ENCODE measurements at regions not wholly inside any gene's neighbourhood (a gene's known extent, or its start where the extent isn't known, plus 50 kb on each side); places are given as distances from the start of the nearest gene placed in this dataset.
A peak's percentile ranks its signal among the peaks of the same experiment; 100 is the strongest.
"Not testable (repeated sequence)": the region's sequence is repeated elsewhere in the genome, so short reads cannot be mapped to it uniquely, and the experiment has no call there.

DNA sequence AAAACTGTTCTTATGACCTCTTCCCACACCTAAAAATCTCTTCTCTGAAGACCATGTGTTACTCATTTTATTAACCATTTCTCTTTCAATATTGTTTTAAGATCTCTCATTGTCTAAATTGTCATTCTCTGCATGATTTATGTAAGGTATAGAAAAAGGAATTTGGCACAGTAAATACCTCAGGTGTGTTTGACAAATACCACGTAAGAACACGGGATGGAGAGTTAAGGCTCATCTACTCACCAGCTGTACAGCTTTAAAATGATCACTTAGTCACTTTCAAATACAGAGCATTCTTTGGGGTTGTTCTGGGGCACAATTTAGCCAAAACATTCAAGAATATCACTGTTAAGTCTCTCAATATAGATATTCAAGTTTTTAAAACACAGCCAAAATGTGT, 627.1 kb downstream of the MCTP2 start:
- Histone ChIP-seq H2AK5ac (ENCODE audit: low read length) (no peak overlapping the region), H3K9ac (ENCODE audit: low read length) (no peak overlapping the region), H3K18ac (ENCODE audit: low read length) (no peak overlapping the region), H3K4ac (ENCODE audit: low read depth, low read length) (no peak overlapping the region), H4K8ac (ENCODE audit: low read depth, low read length) (no peak overlapping the region), H3K27ac (ENCODE audit: low read depth, low read length) (no peak overlapping the region), H3K27me3 (ENCODE audit: insufficient read depth, low read length, poor library complexity) (no peaks in the 10 kb centered on the region), H3K23ac (ENCODE audit: low read length) (no peak overlapping the region), H3K4me2 (ENCODE audit: low read length) (no peak overlapping the region), H2BK5ac (ENCODE audit: low read length) (no peak overlapping the region), H2BK15ac (replicated peaks; ENCODE audit: low read depth) (no peak overlapping the region), H3K4me1 (ENCODE audit: control insufficient read depth, low read depth, low read length) (no peaks in the 10 kb centered on the region), H3K4me3 (ENCODE audit: low read length) (no peak overlapping the region), H4K5ac (ENCODE audit: low read length) (no peak overlapping the region), H3K79me1 (ENCODE audit: low read length) (no peaks in the 10 kb centered on the region), H3K36me3 (ENCODE audit: control insufficient read depth, insufficient read depth, low read length) (no peaks in the 10 kb centered on the region), H3K56ac (ENCODE audit: low read length) (no peak overlapping the region), H2BK120ac (ENCODE audit: low read depth, low read length) (no peak overlapping the region), H3K79me2 (ENCODE audit: control insufficient read depth, insufficient read depth, low read length) (no peaks in the 10 kb centered on the region)
- no peak for DNase-seq
- no CpG with 5 or more reads among the region's 2 CpGs for WGBS (ENCODE audit: extremely low coverage, insufficient coverage, low lambda C conversion rate)

DNA sequence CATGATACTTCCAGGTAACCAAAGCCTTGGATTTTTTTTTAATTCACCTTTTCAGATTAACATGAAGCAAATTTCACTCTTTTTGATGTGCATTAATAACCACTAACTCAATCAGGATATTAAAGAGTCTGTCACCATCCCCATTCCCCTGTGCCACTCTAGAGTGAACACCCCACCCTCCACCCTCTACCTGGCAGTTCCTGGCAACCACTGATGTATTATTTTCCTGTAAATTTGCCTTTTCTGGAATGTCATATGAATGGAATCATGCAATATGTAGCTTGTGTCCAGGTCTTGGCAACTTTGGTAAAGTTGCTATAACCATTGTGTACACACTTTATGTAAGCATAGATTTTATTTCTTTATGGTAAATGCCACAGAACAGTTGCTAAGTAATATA, 627.6 kb downstream of the MCTP2 start:
- H3K27me3 ChIP-seq (ENCODE audit: insufficient read depth, low read length, poor library complexity): no peaks in the 10 kb centered on the region
- no peak overlapping the region for H4K8ac ChIP-seq (ENCODE audit: low read depth, low read length)
- H3K4ac ChIP-seq (ENCODE audit: low read depth, low read length): no peak overlapping the region
- H3K79me2 ChIP-seq (ENCODE audit: control insufficient read depth, insufficient read depth, low read length): no peaks in the 10 kb centered on the region
- H2BK120ac ChIP-seq (ENCODE audit: low read depth, low read length): no peak overlapping the region
- no peaks in the 10 kb centered on the region for H3K79me1 ChIP-seq (ENCODE audit: low read length)
- H3K9ac ChIP-seq (ENCODE audit: low read length): no peak overlapping the region
- no peak overlapping the region for H3K23ac ChIP-seq (ENCODE audit: low read length)
- no peak overlapping the region for H2BK15ac ChIP-seq (replicated peaks; ENCODE audit: low read depth)
- no peak for DNase-seq
- no peaks in the 10 kb centered on the region for H3K36me3 ChIP-seq (ENCODE audit: control insufficient read depth, insufficient read depth, low read length)
- H2AK5ac ChIP-seq (ENCODE audit: low read length): no peak overlapping the region
- no peak overlapping the region for H4K5ac ChIP-seq (ENCODE audit: low read length)
- H3K18ac ChIP-seq (ENCODE audit: low read length): no peak overlapping the region
- no peak overlapping the region for H3K56ac ChIP-seq (ENCODE audit: low read length)
- H2BK5ac ChIP-seq (ENCODE audit: low read length): no peak overlapping the region
- H3K4me3 ChIP-seq (ENCODE audit: low read length): no peak overlapping the region
- no peak overlapping the region for H3K27ac ChIP-seq (ENCODE audit: low read depth, low read length)
- H3K4me2 ChIP-seq (ENCODE audit: low read length): no peak overlapping the region
- no peaks in the 10 kb centered on the region for H3K4me1 ChIP-seq (ENCODE audit: control insufficient read depth, low read depth, low read length)

DNA sequence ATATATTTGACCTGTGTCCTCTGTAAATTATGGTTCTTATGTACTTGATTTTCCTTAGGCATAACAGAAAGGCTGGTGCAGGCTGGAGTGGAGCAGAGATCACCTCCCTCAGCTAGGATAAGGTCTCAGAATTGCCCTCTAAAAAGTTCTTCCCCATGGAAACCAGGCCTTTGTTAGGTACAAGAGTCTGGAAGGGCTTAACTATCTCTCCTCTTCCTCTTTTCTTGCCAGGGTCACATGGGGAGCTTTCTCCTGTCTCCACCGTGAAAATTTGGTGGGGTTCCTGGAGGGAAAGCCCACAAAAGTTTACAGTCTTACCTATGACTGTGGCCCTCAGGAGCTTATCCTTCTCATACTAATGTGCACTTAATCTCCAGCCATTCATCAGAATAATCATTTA, 633.2 kb downstream of the MCTP2 start:
- H3K36me3 ChIP-seq (ENCODE audit: control insufficient read depth, insufficient read depth, low read length): no peaks in the 10 kb centered on the region
- no CpG with 5 or more reads among the region's 1 CpG for WGBS (ENCODE audit: extremely low coverage, insufficient coverage, low lambda C conversion rate)
- H3K4me2 ChIP-seq (ENCODE audit: low read length): no peak overlapping the region
- H3K27ac ChIP-seq (ENCODE audit: low read depth, low read length): no peak overlapping the region
- no peak overlapping the region for H3K4me3 ChIP-seq (ENCODE audit: low read length)
- H4K5ac ChIP-seq (ENCODE audit: low read length): no peak overlapping the region
- H2BK120ac ChIP-seq (ENCODE audit: low read depth, low read length): no peak overlapping the region
- no peak overlapping the region for H4K8ac ChIP-seq (ENCODE audit: low read depth, low read length)
- no peaks in the 10 kb centered on the region for H3K79me1 ChIP-seq (ENCODE audit: low read length)
- H2BK15ac ChIP-seq (replicated peaks; ENCODE audit: low read depth): no peak overlapping the region
- no peaks in the 10 kb centered on the region for H3K79me2 ChIP-seq (ENCODE audit: control insufficient read depth, insufficient read depth, low read length)
- no peak overlapping the region for H3K9ac ChIP-seq (ENCODE audit: low read length)
- H2BK5ac ChIP-seq (ENCODE audit: low read length): no peak overlapping the region
- no peak overlapping the region for H3K18ac ChIP-seq (ENCODE audit: low read length)
- no peak for DNase-seq
- H2AK5ac ChIP-seq (ENCODE audit: low read length): no peak overlapping the region
- no peak overlapping the region for H3K56ac ChIP-seq (ENCODE audit: low read length)
- no peaks in the 10 kb centered on the region for H3K4me1 ChIP-seq (ENCODE audit: control insufficient read depth, low read depth, low read length)
- H3K23ac ChIP-seq (ENCODE audit: low read length): no peak overlapping the region
- no peak overlapping the region for H3K4ac ChIP-seq (ENCODE audit: low read depth, low read length)
- no peaks in the 10 kb centered on the region for H3K27me3 ChIP-seq (ENCODE audit: insufficient read depth, low read length, poor library complexity)

DNA sequence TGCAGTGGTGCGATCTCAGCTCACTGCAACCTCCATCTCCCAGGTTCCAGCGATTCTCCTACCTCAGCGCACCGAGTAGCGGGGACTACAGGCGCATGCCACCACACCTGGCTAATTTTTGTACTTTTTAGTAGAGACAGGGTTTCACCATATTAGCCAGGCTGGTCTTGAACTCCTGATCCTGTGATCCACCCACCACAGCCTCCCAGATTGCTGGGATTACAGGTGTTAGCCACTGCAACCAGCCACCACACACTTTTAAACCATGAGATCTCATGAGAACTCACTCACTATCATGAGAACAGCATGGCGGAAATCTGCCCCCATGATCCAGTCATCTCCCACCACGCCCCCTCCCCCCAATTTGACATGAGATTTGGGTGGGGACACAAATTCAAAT, 636.9 kb downstream of the MCTP2 start:
- H3K4ac ChIP-seq (ENCODE audit: low read depth, low read length); H3K4me1 ChIP-seq (ENCODE audit: control insufficient read depth, low read depth, low read length); H3K27ac ChIP-seq (ENCODE audit: low read depth, low read length); H3K9ac ChIP-seq (ENCODE audit: low read length); H3K27me3 ChIP-seq (ENCODE audit: insufficient read depth, low read length, poor library complexity); H2AK5ac ChIP-seq (ENCODE audit: low read length); H3K79me1 ChIP-seq (ENCODE audit: low read length); H3K4me3 ChIP-seq (ENCODE audit: low read length); H2BK120ac ChIP-seq (ENCODE audit: low read depth, low read length); H3K4me2 ChIP-seq (ENCODE audit: low read length); DNase-seq; H4K8ac ChIP-seq (ENCODE audit: low read depth, low read length); H2BK15ac ChIP-seq (replicated peaks; ENCODE audit: low read depth); H3K18ac ChIP-seq (ENCODE audit: low read length); H4K5ac ChIP-seq (ENCODE audit: low read length); H3K23ac ChIP-seq (ENCODE audit: low read length); H3K79me2 ChIP-seq (ENCODE audit: control insufficient read depth, insufficient read depth, low read length); H3K36me3 ChIP-seq (ENCODE audit: control insufficient read depth, insufficient read depth, low read length); H3K56ac ChIP-seq (ENCODE audit: low read length); H2BK5ac ChIP-seq (ENCODE audit: low read length): not testable (repeated sequence)
- WGBS (ENCODE audit: extremely low coverage, insufficient coverage, low lambda C conversion rate): no CpG with 5 or more reads among the region's 8 CpGs

DNA sequence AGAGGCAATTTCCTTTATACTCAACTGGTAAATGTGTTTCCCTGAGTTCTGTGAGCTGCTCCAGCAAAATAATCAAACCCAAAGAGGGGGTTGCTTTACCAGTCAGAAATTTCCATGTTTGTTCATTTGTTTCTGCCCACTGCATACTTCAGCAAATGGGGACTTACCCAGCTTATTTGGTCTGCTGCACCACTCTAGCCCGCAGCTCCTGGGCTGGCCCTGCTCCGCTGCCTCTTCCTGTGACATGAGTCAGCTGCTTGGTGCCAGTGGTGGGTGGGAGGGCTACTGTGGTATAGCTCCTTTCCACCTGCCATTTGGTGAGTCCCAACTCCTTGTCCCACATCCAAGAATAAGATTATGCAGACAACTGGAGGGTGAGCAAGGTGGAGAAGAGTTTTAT, 644.2 kb downstream of the MCTP2 start:
- H4K8ac ChIP-seq (ENCODE audit: low read depth, low read length): no peak overlapping the region
- no peaks in the 10 kb centered on the region for H3K79me1 ChIP-seq (ENCODE audit: low read length)
- H3K4me3 ChIP-seq (ENCODE audit: low read length): no peak overlapping the region
- H3K56ac ChIP-seq (ENCODE audit: low read length): no peak overlapping the region
- no peak overlapping the region for H2BK15ac ChIP-seq (replicated peaks; ENCODE audit: low read depth)
- no peak overlapping the region for H4K5ac ChIP-seq (ENCODE audit: low read length)
- H3K23ac ChIP-seq (ENCODE audit: low read length): no peak overlapping the region
- H3K27me3 ChIP-seq (ENCODE audit: insufficient read depth, low read length, poor library complexity): no peaks in the 10 kb centered on the region
- no peak overlapping the region for H3K27ac ChIP-seq (ENCODE audit: low read depth, low read length)
- H2AK5ac ChIP-seq (ENCODE audit: low read length): no peak overlapping the region
- H3K36me3 ChIP-seq (ENCODE audit: control insufficient read depth, insufficient read depth, low read length): no peaks in the 10 kb centered on the region
- no peak overlapping the region for H3K4ac ChIP-seq (ENCODE audit: low read depth, low read length)
- no peaks in the 10 kb centered on the region for H3K4me1 ChIP-seq (ENCODE audit: control insufficient read depth, low read depth, low read length)
- no peak overlapping the region for H3K4me2 ChIP-seq (ENCODE audit: low read length)
- H3K9ac ChIP-seq (ENCODE audit: low read length): no peak overlapping the region
- DNase-seq: no peak
- H2BK120ac ChIP-seq (ENCODE audit: low read depth, low read length): no peak overlapping the region
- H2BK5ac ChIP-seq (ENCODE audit: low read length): no peak overlapping the region
- no CpG with 5 or more reads among the region's 2 CpGs for WGBS (ENCODE audit: extremely low coverage, insufficient coverage, low lambda C conversion rate)
- no peaks in the 10 kb centered on the region for H3K79me2 ChIP-seq (ENCODE audit: control insufficient read depth, insufficient read depth, low read length)
- no peak overlapping the region for H3K18ac ChIP-seq (ENCODE audit: low read length)

DNA sequence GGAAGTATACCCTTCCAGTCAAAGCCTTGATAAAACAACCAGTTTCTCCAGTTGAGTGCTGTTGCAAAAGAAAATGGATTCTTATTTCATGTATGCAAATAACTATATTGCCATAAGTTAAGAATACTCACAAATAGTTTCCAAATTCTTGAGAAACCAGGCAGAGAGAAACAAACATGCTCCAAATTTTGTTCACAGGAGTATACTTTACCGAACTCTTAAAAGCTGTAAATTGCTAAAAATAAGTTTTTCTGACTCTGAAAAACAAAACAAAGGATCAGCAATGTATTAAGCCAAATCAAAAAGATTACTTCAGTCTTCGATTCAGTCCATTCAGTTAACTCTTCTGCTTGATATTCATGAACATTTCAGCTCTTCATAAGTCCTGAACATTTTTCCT, 646.5 kb downstream of the MCTP2 start:
- H4K8ac ChIP-seq (ENCODE audit: low read depth, low read length): no peak overlapping the region
- no CpG with 5 or more reads among the region's 2 CpGs for WGBS (ENCODE audit: extremely low coverage, insufficient coverage, low lambda C conversion rate)
- no peak overlapping the region for H3K23ac ChIP-seq (ENCODE audit: low read length)
- H2BK5ac ChIP-seq (ENCODE audit: low read length): no peak overlapping the region
- DNase-seq: peak; percentile 25
- H3K27me3 ChIP-seq (ENCODE audit: insufficient read depth, low read length, poor library complexity): no peaks in the 10 kb centered on the region
- no peak overlapping the region for H3K4me2 ChIP-seq (ENCODE audit: low read length)
- H3K9ac ChIP-seq (ENCODE audit: low read length): no peak overlapping the region
- H3K79me2 ChIP-seq (ENCODE audit: control insufficient read depth, insufficient read depth, low read length): no peaks in the 10 kb centered on the region
- no peak overlapping the region for H2AK5ac ChIP-seq (ENCODE audit: low read length)
- no peak overlapping the region for H2BK120ac ChIP-seq (ENCODE audit: low read depth, low read length)
- H3K4ac ChIP-seq (ENCODE audit: low read depth, low read length): no peak overlapping the region
- no peak overlapping the region for H3K4me3 ChIP-seq (ENCODE audit: low read length)
- H3K18ac ChIP-seq (ENCODE audit: low read length): no peak overlapping the region
- H3K36me3 ChIP-seq (ENCODE audit: control insufficient read depth, insufficient read depth, low read length): no peaks in the 10 kb centered on the region
- no peaks in the 10 kb centered on the region for H3K79me1 ChIP-seq (ENCODE audit: low read length)
- H4K5ac ChIP-seq (ENCODE audit: low read length): no peak overlapping the region
- no peak overlapping the region for H2BK15ac ChIP-seq (replicated peaks; ENCODE audit: low read depth)
- H3K27ac ChIP-seq (ENCODE audit: low read depth, low read length): no peak overlapping the region
- no peak overlapping the region for H3K56ac ChIP-seq (ENCODE audit: low read length)
- no peaks in the 10 kb centered on the region for H3K4me1 ChIP-seq (ENCODE audit: control insufficient read depth, low read depth, low read length)
